HFF-Myc (cell line): ENCODE measurements at regions not wholly inside any gene's neighbourhood (a gene's known extent, or its start where the extent isn't known, plus 50 kb on each side); places are given as distances from the start of the nearest gene placed in this dataset.

Experiments used
- DNase-seq: peaks from one replicate; pipeline ENCODE4 v3.0.0-alpha.2; 2011; ENCODE audit warnings: low read depth; ENCODE audit errors: extremely low read depth
- H3K4me3 ChIP-seq: replicated peaks from 2 replicates; pipeline ENCODE4 v1.5.1; 2011; ENCODE audit warnings: low read depth, mild to moderate bottlenecking, control low read depth, low read length
- CTCF ChIP-seq: IDR thresholded peaks from 2 replicates; pipeline ENCODE4 v1.5.1; 2012; ENCODE audit warnings: mild to moderate bottlenecking, low read depth, low read length, control low read depth; ENCODE audit errors: missing control alignments

- TF ChIP-seq CTCF: no peak
- no peak overlapping the region for H3K4me3 ChIP-seq
- no peak for DNase-seq
Observed at GRCh38 chr18:77977331-77977730, 727.7 kb downstream of the GALR1 start.

DNA sequence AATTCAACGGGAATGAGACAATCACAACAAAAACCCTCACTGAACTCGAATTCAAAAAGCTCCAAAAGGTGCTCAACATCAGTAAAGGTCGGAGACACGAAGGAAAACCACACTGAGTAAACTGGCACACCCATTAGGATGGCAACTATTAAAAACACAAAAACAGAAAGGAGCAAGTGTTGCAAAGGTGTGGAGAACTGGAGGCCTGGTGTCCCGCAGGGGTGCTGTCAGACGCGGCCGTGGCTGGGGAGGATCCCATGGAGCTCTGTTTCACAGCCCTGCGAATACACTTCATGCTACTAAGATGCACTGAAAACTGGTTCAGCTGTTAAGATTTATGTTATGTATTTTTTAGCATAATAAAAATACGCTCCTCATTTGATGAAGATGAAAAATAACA is 730.6 kb downstream of the GALR1 start:
- no peak for DNase-seq
- no peak for TF ChIP-seq CTCF
- no peak overlapping the region for H3K4me3 ChIP-seq

GRCh38 chr18:77981874-77982273 is 732.2 kb downstream of the GALR1 start:
- TF ChIP-seq CTCF: no peak
- no peak overlapping the region for H3K4me3 ChIP-seq
- DNase-seq: no peak

GRCh38 chr18:77983270-77983669 is 733.6 kb downstream of the GALR1 start:
- DNase-seq: no peak
- H3K4me3 ChIP-seq: no peak overlapping the region
- no peak for TF ChIP-seq CTCF

DNA sequence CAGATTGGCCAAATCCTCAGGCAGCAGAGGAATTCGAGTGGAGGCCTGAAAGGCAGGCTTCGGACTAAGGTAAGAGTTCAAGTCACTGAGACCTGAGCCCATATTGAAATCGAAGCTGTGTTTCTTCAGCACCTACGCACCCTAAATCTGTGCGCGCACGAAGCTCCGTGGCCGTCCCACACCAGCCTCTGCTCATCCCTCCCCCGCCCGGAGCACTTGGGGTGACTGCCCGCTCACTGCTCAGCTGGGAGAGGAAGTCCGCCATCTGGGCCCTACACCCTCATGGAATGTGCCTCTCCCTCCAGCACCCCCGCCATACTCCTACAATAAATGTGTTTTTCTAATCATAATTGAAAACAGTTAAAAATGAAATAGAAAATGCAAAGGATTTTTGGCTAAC is 734.5 kb downstream of the GALR1 start:
- H3K4me3 ChIP-seq: no peak overlapping the region
- TF ChIP-seq CTCF: no peak
- no peak for DNase-seq

DNA sequence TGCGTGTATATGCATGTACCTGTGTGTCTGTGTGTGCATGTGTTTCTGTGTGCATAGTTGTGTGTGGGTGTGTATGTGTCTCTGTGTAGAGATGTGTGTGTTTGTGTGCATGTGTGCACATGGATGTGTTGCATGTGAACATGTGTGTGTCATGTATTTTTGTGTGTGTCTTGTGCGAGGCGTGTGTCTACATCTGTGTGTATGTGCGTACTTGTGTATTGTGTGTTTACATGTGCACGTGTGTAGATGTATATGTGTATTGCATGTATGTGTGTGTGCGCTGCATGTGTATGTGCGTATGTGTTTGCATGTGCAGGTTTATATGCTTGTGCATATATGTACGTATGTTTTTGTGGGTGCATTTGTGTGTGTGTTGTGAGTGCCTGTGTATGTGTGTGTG is 735.2 kb downstream of the GALR1 start:
- no peak for TF ChIP-seq CTCF
- no peak for DNase-seq
- H3K4me3 ChIP-seq: no peak overlapping the region

- H3K4me3 ChIP-seq: no peak overlapping the region
- no peak for TF ChIP-seq CTCF
- DNase-seq: no peak
Observed at GRCh38 chr18:77985526-77986281, 736.1 kb downstream of the GALR1 start.
